Suprapubic skin (tissue), 4 donors: ENCODE measurements at regions not wholly inside any gene's neighbourhood (a gene's known extent, or its start where the extent isn't known, plus 50 kb on each side); places are given as distances from the start of the nearest gene placed in this dataset.

Source experiments
- DNase-seq, 2 donors: peaks; one replicate each; pipeline ENCODE4 v3.0.0-alpha.2; 2019; ENCODE audit warnings: low spot score in 2 of 2
- H3K27ac ChIP-seq: fragments of 200-600 bp; sonication (generic); one replicate; pipeline ENCODE4 v1.5.1; 2019
- H3K27me3 ChIP-seq: fragments of 200-600 bp; sonication (generic); one replicate; pipeline ENCODE4 v1.5.1; 2019
- H3K36me3 ChIP-seq: fragments of 200-600 bp; sonication (generic); one replicate; pipeline ENCODE4 v1.5.1; 2019
- H3K4me1 ChIP-seq: fragments of 200-600 bp; sonication (generic); one replicate; pipeline ENCODE4 v1.5.1; 2019
- H3K4me3 ChIP-seq: fragments of 200-600 bp; sonication (generic); one replicate; pipeline ENCODE4 v1.5.1; 2019; ENCODE audit warnings: mild to moderate bottlenecking
- H3K9me3 ChIP-seq: fragments of 200-600 bp; sonication (generic); one replicate; pipeline ENCODE4 v1.5.1; 2019
- CTCF ChIP-seq, 2 donors: fragments of 200-600 bp in 1 of 2; fragments of 450-650 bp in 1 of 2; sonication (generic) in 1 of 2; IDR thresholded peaks; one replicate each; pipeline ENCODE4 v1.5.1; 2016 to 2019; ENCODE audit warnings: antibody characterized with exemption in 2 of 2, mild to moderate bottlenecking in 1 of 2, moderate library complexity in 1 of 2
- EP300 ChIP-seq: sonication (generic); formaldehyde crosslinking; IDR thresholded peaks from one replicate; pipeline ENCODE4 v1.6.1; 2017; ENCODE audit warnings: antibody characterized with exemption
- POLR2A ChIP-seq, 2 donors: fragments of 450-650 bp; IDR thresholded peaks; one replicate each; pipeline ENCODE4 v1.6.1; 2017; ENCODE audit warnings: antibody characterized with exemption in 2 of 2, mild to moderate bottlenecking in 2 of 2, moderate library complexity in 2 of 2
- POLR2AphosphoS5 ChIP-seq, 3 donors: sonication (generic); formaldehyde crosslinking; IDR thresholded peaks; one replicate each; pipeline ENCODE4 v1.6.1; 2017; ENCODE audit warnings: antibody characterized with exemption in 3 of 3
- WGBS: methylation state at CpG from one replicate; pipeline ENCODE4 v1.1.5; 2018; 5-methylcytosine and 5-hydroxymethylcytosine counted together

GRCh38 chrX:121320441-121320840 is 273.0 kb downstream of the GLUD2 start:
- DNase-seq, result no peak
- H3K27ac ChIP-seq, result no peak overlapping the region
- no peaks in the 10 kb centered on the region for H3K27me3 ChIP-seq
- WGBS, result 48% methylated on average over 1 of the region's 1 CpG
- TF ChIP-seq CTCF (IDR thresholded peaks at IDR 0.05), result no peak
- TF ChIP-seq EP300, result no peak
- TF ChIP-seq POLR2AphosphoS5 (IDR thresholded peaks at IDR 0.05), result no peak
- TF ChIP-seq POLR2A (IDR thresholded peaks at IDR 0.05), result no peak
- no peak overlapping the region for H3K4me3 ChIP-seq
- H3K9me3 ChIP-seq, result no peaks in the 10 kb centered on the region
- H3K4me1 ChIP-seq, result no peaks in the 10 kb centered on the region
- H3K36me3 ChIP-seq, result no peaks in the 10 kb centered on the region

- H3K27ac ChIP-seq, result no peak overlapping the region
- no peak for TF ChIP-seq POLR2A (IDR thresholded peaks at IDR 0.05)
- 40% methylated on average over 1 of the region's 1 CpG for WGBS
- DNase-seq, result no peak
- no peaks in the 10 kb centered on the region for H3K9me3 ChIP-seq
- no peak overlapping the region for H3K4me3 ChIP-seq
- no peaks in the 10 kb centered on the region for H3K36me3 ChIP-seq
- H3K27me3 ChIP-seq, result no peaks in the 10 kb centered on the region
- no peaks in the 10 kb centered on the region for H3K4me1 ChIP-seq
These were observed 274.7 kb downstream of the GLUD2 start for GRCh38 chrX:121322159-121322558.

- no peak overlapping the region for H3K4me3 ChIP-seq
- no peak overlapping the region for H3K27ac ChIP-seq
- no peaks in the 10 kb centered on the region for H3K27me3 ChIP-seq
- TF ChIP-seq CTCF (IDR thresholded peaks at IDR 0.05) (no peak), EP300 (no peak), POLR2A (IDR thresholded peaks at IDR 0.05) (no peak), POLR2AphosphoS5 (IDR thresholded peaks at IDR 0.05) (no peak)
- WGBS, result 94% methylated on average over 1 of the region's 1 CpG
- H3K4me1 ChIP-seq, result no peaks in the 10 kb centered on the region
- no peak for DNase-seq
- H3K9me3 ChIP-seq, result no peaks in the 10 kb centered on the region
- no peaks in the 10 kb centered on the region for H3K36me3 ChIP-seq
These were observed 275.9 kb downstream of the GLUD2 start for GRCh38 chrX:121323337-121323736.

- Histone ChIP-seq H3K4me1 (no peaks in the 10 kb centered on the region), H3K27me3 (no peaks in the 10 kb centered on the region), H3K4me3 (no peak overlapping the region), H3K9me3 (no peaks in the 10 kb centered on the region), H3K27ac (no peak overlapping the region), H3K36me3 (no peaks in the 10 kb centered on the region)
- no peak for DNase-seq
- 46% methylated on average over 3 of the region's 3 CpGs for WGBS
- TF ChIP-seq EP300, result no peak
These were observed 286.5 kb downstream of the GLUD2 start for GRCh38 chrX:121333942-121334341.

GRCh38 chrX:121336831-121337421 is 289.5 kb downstream of the GLUD2 start:
- no peak for TF ChIP-seq POLR2AphosphoS5 (IDR thresholded peaks at IDR 0.05)
- TF ChIP-seq POLR2A (IDR thresholded peaks at IDR 0.05), result no peak
- no peak for TF ChIP-seq CTCF (IDR thresholded peaks at IDR 0.05)
- no peak for TF ChIP-seq EP300
- H3K36me3 ChIP-seq, result no peaks in the 10 kb centered on the region
- H3K4me1 ChIP-seq, result no peaks in the 10 kb centered on the region
- no peaks in the 10 kb centered on the region for H3K27me3 ChIP-seq
- no peak overlapping the region for H3K27ac ChIP-seq
- WGBS, result 52% methylated on average over 4 of the region's 4 CpGs
- DNase-seq, result no peak
- no peak overlapping the region for H3K4me3 ChIP-seq
- no peaks in the 10 kb centered on the region for H3K9me3 ChIP-seq

GRCh38 chrX:121337816-121338215 is 290.4 kb downstream of the GLUD2 start:
- H3K27ac ChIP-seq, result no peak overlapping the region
- H3K9me3 ChIP-seq, result no peaks in the 10 kb centered on the region
- TF ChIP-seq POLR2A (IDR thresholded peaks at IDR 0.05), result no peak
- TF ChIP-seq POLR2AphosphoS5 (IDR thresholded peaks at IDR 0.05), result no peak
- TF ChIP-seq EP300, result no peak
- TF ChIP-seq CTCF (IDR thresholded peaks at IDR 0.05), result no peak
- H3K27me3 ChIP-seq, result no peaks in the 10 kb centered on the region
- H3K4me3 ChIP-seq, result no peak overlapping the region
- 53% methylated on average over 2 of the region's 2 CpGs for WGBS
- H3K4me1 ChIP-seq, result no peaks in the 10 kb centered on the region
- no peak for DNase-seq
- H3K36me3 ChIP-seq, result no peaks in the 10 kb centered on the region
